Activated CD4-positive, alpha-beta T cell treated with anti-CD3 and anti-CD28 coated beads, Interleukin-2, amount 10 ng/mL, durations not matched to agents 7 days and 5 days (primary cell): ENCODE measurements at regions not wholly inside any gene's neighbourhood (a gene's known extent, or its start where the extent isn't known, plus 50 kb on each side); places are given as distances from the start of the nearest gene placed in this dataset.
"Not testable (repeated sequence)": the region's sequence is repeated elsewhere in the genome, so short reads cannot be mapped to it uniquely, and the experiment has no call there.

Experiments
- CTCF ChIA-PET: fragments of 350-600 bp; sonication (Branson Sonifier 250); formaldehyde crosslinking; loops from one replicate; lab custom pipeline; 2021; ENCODE audit warnings: antibody characterized with exemption; lab: Charles Lee
- POLR2A ChIA-PET: fragments of 350-600 bp; sonication (Branson Sonifier 250); formaldehyde crosslinking; loops from one replicate; lab custom pipeline; 2021; ENCODE audit warnings: antibody characterized with exemption; lab: Charles Lee
- DNase-seq: peaks from one replicate; pipeline ENCODE4 v3.0.0-alpha.2; 2020
- H3K27ac Mint-ChIP-seq: one replicate; pipeline ENCODE4 v1.8.0; 2021; ENCODE audit warnings: mild to moderate bottlenecking, moderate library complexity, mixed read lengths
- H3K27me3 Mint-ChIP-seq: one replicate; pipeline ENCODE4 v1.8.0; 2021; ENCODE audit warnings: mixed read lengths
- H3K36me3 Mint-ChIP-seq: one replicate; pipeline ENCODE4 v1.8.0; 2021; ENCODE audit warnings: low read depth, mixed read lengths
- H3K4me1 Mint-ChIP-seq: one replicate; pipeline ENCODE4 v1.8.0; 2021; ENCODE audit warnings: mixed read lengths
- H3K4me3 Mint-ChIP-seq: one replicate; pipeline ENCODE4 v1.8.0; 2021; ENCODE audit warnings: mild to moderate bottlenecking, moderate library complexity, mixed read lengths
- H3K9me3 Mint-ChIP-seq: one replicate; pipeline ENCODE4 v1.8.0; 2021; ENCODE audit warnings: mixed read lengths

- Mint-ChIP-seq H3K27ac (no peak overlapping the region), H3K4me1 (no peaks in the 10 kb centered on the region), H3K27me3 (peaks cover 1% of the 10 kb centered on the region), H3K9me3 (no peaks in the 10 kb centered on the region), H3K4me3 (no peak overlapping the region), H3K36me3 (no peaks in the 10 kb centered on the region)
- ChIA-PET POLR2A (no interaction called here), CTCF (no interaction called here)
- DNase-seq, result no peak
Measured at GRCh38 chr16:55072976-55073375, 142.3 kb downstream of the IRX5 start.

DNA sequence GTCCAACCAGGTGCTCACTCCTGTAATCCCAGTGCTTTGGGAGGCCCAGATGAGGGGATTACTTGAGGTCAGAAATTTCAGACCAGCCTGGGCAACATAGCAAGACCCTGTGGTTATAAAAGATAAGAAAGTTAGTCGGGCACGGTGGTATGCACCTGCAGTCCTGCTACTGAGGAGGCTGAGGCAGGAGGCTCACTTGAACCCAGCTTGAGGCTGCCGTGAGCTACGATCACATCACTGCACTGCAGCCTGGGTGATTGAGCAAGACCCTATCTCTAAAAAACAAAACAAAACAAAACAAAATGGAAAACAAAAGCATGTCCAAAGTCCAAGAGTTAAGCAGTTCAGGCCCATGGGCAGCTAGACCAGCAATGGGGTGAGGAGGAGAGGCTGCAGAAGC lies 143.2 kb downstream of the IRX5 start:
- Mint-ChIP-seq H3K4me3 (no peak overlapping the region), H3K27ac (no peak overlapping the region), H3K36me3 (no peaks in the 10 kb centered on the region), H3K4me1 (no peaks in the 10 kb centered on the region), H3K9me3 (no peaks in the 10 kb centered on the region), H3K27me3 (peaks cover 1% of the 10 kb centered on the region)
- ChIA-PET POLR2A (no interaction called here), CTCF (no interaction called here)
- no peak for DNase-seq

DNA sequence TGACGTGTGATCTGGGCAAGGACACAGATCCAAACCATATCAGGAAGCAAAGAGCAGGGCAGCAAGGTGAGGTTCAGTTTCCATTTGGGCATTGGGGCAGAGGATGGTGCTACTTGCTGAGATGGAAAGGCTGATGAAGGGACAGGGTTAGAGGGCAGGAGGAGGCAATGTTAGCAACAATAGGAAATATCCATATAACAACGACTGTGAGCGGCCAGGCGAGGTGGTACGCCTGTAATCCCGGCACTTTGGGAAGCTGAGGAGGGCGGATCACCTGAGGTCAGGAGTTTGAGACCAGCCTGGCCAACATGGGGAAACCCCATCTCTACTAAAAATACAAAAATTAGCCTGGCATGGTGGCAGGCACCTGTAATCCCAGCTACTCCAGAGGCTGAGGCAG lies 144.5 kb downstream of the IRX5 start:
- not testable (repeated sequence) for H3K27me3 Mint-ChIP-seq

DNA sequence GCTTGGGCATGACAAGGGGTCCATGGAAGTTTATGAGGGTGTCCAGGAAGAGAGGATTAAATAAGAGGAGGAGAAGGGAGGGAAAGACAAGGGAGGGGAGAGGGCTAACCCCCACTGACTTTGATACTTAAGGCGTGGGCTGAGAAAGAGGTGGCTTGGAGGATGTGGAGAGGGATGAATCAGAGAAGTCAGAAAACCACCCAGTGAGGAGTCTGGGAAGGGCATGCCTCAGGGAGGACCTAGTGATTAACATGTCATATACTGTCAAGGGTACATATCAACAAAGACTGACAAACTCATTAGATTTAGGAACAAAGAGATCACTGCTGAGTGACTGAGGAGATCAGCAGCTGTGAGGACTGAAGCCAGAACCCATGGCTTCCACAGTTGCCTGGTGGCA lies 145.4 kb downstream of the IRX5 start:
- no peak for DNase-seq
- H3K4me1 Mint-ChIP-seq, result no peaks in the 10 kb centered on the region
- no peak overlapping the region for H3K4me3 Mint-ChIP-seq
- ChIA-PET CTCF (no interaction called here), POLR2A (no interaction called here)
- H3K9me3 Mint-ChIP-seq, result no peaks in the 10 kb centered on the region
- no peak overlapping the region for H3K27ac Mint-ChIP-seq
- H3K27me3 Mint-ChIP-seq, result peaks cover 1% of the 10 kb centered on the region
- no peaks in the 10 kb centered on the region for H3K36me3 Mint-ChIP-seq

More for the DNA sequence above, 144.5 kb downstream of the IRX5 start:
- H3K4me3 Mint-ChIP-seq, H3K9me3 Mint-ChIP-seq, POLR2A ChIA-PET, H3K4me1 Mint-ChIP-seq, CTCF ChIA-PET, H3K36me3 Mint-ChIP-seq, DNase-seq, H3K27ac Mint-ChIP-seq: not testable (repeated sequence)

- Mint-ChIP-seq H3K27me3 (peaks cover 1% of the 10 kb centered on the region), H3K4me1 (no peaks in the 10 kb centered on the region), H3K27ac (no peak overlapping the region), H3K9me3 (no peaks in the 10 kb centered on the region), H3K36me3 (no peaks in the 10 kb centered on the region), H3K4me3 (no peak overlapping the region)
- POLR2A ChIA-PET, result no interaction called here
- no peak for DNase-seq
- CTCF ChIA-PET, result no interaction called here
Measured at GRCh38 chr16:55077266-55077665, 146.6 kb downstream of the IRX5 start.

DNA sequence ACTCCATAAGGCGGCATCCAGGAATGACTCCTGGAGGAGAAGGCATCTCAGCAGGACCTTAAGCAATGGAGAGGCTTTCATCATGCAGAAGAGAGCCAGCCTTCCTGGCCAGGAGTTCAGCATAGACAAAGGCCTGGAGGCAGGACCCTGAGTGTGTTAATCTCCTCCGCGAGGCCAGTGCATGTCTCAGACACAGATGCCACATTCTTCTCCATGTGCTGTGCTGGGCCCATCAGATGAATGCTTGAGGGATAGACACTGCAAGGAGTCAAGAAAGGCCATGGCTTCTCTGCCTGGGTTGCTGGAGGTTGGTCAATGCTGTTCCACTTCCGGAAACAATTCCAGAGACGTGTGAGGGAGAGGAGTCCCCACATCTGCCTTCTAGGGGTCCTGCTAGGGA lies 147.5 kb downstream of the IRX5 start:
- no peaks in the 10 kb centered on the region for H3K9me3 Mint-ChIP-seq
- peaks cover 1% of the 10 kb centered on the region for H3K27me3 Mint-ChIP-seq
- H3K36me3 Mint-ChIP-seq, result no peaks in the 10 kb centered on the region
- no peak overlapping the region for H3K4me3 Mint-ChIP-seq
- DNase-seq, result no peak
- H3K27ac Mint-ChIP-seq, result no peak overlapping the region
- no peaks in the 10 kb centered on the region for H3K4me1 Mint-ChIP-seq
- POLR2A ChIA-PET, result no interaction called here
- CTCF ChIA-PET, result no interaction called here

DNA sequence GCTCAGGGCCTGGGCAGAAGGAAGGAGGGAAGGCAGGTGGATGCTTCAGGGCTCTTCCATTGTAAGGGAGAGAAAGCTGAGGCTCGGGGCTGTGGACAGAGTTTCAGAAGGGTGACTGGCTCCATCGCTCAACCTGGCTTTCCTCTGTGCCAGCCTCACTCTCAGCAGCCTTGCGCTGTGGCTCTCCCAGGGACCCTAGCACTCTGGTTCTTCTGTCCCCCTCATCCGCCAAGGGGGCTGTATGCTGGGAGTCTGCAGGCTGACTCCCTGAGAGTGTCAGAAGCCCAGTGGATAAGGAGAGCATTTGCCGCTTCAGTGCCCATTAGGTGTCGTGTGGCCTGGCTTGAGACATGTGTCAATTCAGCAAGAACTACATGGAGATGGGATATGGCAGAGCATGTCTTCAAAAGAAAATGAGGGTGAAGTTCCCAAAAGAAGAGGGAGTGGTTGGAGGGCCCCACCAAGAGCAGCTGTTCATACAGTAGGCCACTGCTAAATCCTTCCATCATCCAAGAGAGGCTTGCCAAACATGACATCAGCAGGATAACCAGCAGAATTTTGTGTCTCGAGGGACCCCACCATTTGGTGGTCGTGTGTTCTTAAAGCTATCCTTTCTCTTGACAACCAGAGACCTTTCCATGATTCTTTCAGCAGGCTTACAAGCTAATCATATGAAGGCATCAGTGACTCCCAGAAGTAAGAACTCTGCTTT lies 148.2 kb downstream of the IRX5 start:
- DNase-seq, result no peak
- H3K4me3 Mint-ChIP-seq, result no peak overlapping the region
- no peaks in the 10 kb centered on the region for H3K36me3 Mint-ChIP-seq
- H3K9me3 Mint-ChIP-seq, result no peaks in the 10 kb centered on the region
- peaks cover 1% of the 10 kb centered on the region for H3K27me3 Mint-ChIP-seq
- CTCF ChIA-PET, result no interaction called here
- H3K27ac Mint-ChIP-seq, result no peak overlapping the region
- H3K4me1 Mint-ChIP-seq, result no peaks in the 10 kb centered on the region
- POLR2A ChIA-PET, result no interaction called here

GRCh38 chr16:55081622-55082590 lies 151.2 kb downstream of the IRX5 start:
- Mint-ChIP-seq H3K9me3 (no peaks in the 10 kb centered on the region), H3K27ac (no peak overlapping the region), H3K4me1 (no peaks in the 10 kb centered on the region), H3K36me3 (no peaks in the 10 kb centered on the region), H3K27me3 (no peaks in the 10 kb centered on the region), H3K4me3 (no peak overlapping the region)
- DNase-seq, result no peak
- ChIA-PET POLR2A (no interaction called here), CTCF (no interaction called here)

DNA sequence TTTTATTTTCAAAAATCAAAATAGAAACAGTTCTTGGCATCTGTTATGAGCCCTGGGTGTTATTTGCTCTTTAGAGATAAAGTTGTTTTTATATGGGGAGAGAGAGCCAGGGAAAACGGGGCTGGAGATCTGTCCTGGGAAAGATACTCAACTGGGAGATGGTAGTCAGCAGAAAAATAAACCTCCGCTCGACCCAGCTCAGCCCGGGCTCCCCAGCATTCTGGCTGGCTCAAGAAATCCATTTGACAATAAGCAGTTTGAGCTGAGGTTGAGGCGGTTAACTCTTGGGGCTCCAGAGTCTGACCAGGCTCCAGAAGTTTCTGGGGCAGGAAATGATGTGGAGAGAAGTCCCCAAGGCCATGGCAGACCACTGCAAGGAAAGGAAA lies 151.9 kb downstream of the IRX5 start:
- Mint-ChIP-seq H3K36me3 (no peaks in the 10 kb centered on the region), H3K27me3 (no peaks in the 10 kb centered on the region), H3K9me3 (no peaks in the 10 kb centered on the region), H3K4me3 (no peak overlapping the region), H3K4me1 (no peaks in the 10 kb centered on the region), H3K27ac (no peak overlapping the region)
- CTCF ChIA-PET, result no interaction called here
- POLR2A ChIA-PET, result no interaction called here
- no peak for DNase-seq

- Mint-ChIP-seq H3K36me3 (no peaks in the 10 kb centered on the region), H3K27ac (no peak overlapping the region)
- POLR2A ChIA-PET, result no interaction called here
Measured at GRCh38 chr16:55083052-55083451, 152.4 kb downstream of the IRX5 start.

GRCh38 chr16:55088098-55088497 lies 157.4 kb downstream of the IRX5 start:
- Mint-ChIP-seq H3K27ac (no peak overlapping the region), H3K36me3 (no peaks in the 10 kb centered on the region), H3K9me3 (peaks cover 3% of the 10 kb centered on the region), H3K4me3 (no peak overlapping the region), H3K27me3 (no peaks in the 10 kb centered on the region), H3K4me1 (no peaks in the 10 kb centered on the region)
- ChIA-PET CTCF (no interaction called here), POLR2A (no interaction called here)
- DNase-seq, result no peak

More at GRCh38 chr16:55083052-55083451, 152.4 kb downstream of the IRX5 start:
- Mint-ChIP-seq H3K27me3 (no peaks in the 10 kb centered on the region), H3K4me1 (no peaks in the 10 kb centered on the region), H3K4me3 (no peak overlapping the region), H3K9me3 (no peaks in the 10 kb centered on the region)
- CTCF ChIA-PET, result no interaction called here
- DNase-seq, result no peak

GRCh38 chr16:55089600-55089999 lies 158.9 kb downstream of the IRX5 start:
- DNase-seq, result no peak
- Mint-ChIP-seq H3K4me1 (no peaks in the 10 kb centered on the region), H3K27me3 (no peaks in the 10 kb centered on the region), H3K36me3 (no peaks in the 10 kb centered on the region), H3K27ac (no peak overlapping the region), H3K4me3 (no peak overlapping the region), H3K9me3 (peaks cover 3% of the 10 kb centered on the region)
- CTCF ChIA-PET, result no interaction called here
- POLR2A ChIA-PET, result no interaction called here

GRCh38 chr16:55091213-55091870 lies 160.7 kb downstream of the IRX5 start:
- ChIA-PET POLR2A (no interaction called here), CTCF (no interaction called here)
- peaks cover 3% of the 10 kb centered on the region for H3K9me3 Mint-ChIP-seq
- H3K27ac Mint-ChIP-seq, result no peak overlapping the region
- H3K4me3 Mint-ChIP-seq, result no peak overlapping the region
- no peaks in the 10 kb centered on the region for H3K27me3 Mint-ChIP-seq
- no peak for DNase-seq
- no peaks in the 10 kb centered on the region for H3K36me3 Mint-ChIP-seq
- H3K4me1 Mint-ChIP-seq, result no peaks in the 10 kb centered on the region
